ENCODE measurements at regions not wholly inside any gene's neighbourhood (a gene's known extent, or its start where the extent isn't known, plus 50 kb on each side); places are given as distances from the start of the nearest gene placed in this dataset.

GRCh38 chr2:128726911-128727310 lies 408.2 kb upstream of the HS6ST1 start:
- Histone ChIP-seq H3K4me1 (replicated peaks) (no peaks in the 10 kb centered on the region), H3K9me3 (no peaks in the 10 kb centered on the region), H3K27me3 (replicated peaks; ENCODE audit: insufficient read depth) (no peaks in the 10 kb centered on the region), H3K27ac (no peak overlapping the region), H3K4me3 (no peak overlapping the region), H3K36me3 (no peaks in the 10 kb centered on the region)
- 86% methylated on average over 4 of the region's 4 CpGs for WGBS
- TF ChIP-seq POLR2A (IDR thresholded peaks at IDR 0.05): no peak
- no peak for TF ChIP-seq POLR2AphosphoS5 (IDR thresholded peaks at IDR 0.05)
- TF ChIP-seq CTCF (IDR thresholded peaks at IDR 0.05): no peak
- intact Hi-C loops (cut with DNase I): no loop called here
- DNase-seq (ENCODE audit: low spot score): no peak

GRCh38 chr2:128727404-128727803 lies 408.7 kb upstream of the HS6ST1 start:
- Histone ChIP-seq H3K36me3 (no peaks in the 10 kb centered on the region), H3K4me3 (no peak overlapping the region), H3K27me3 (replicated peaks; ENCODE audit: insufficient read depth) (no peaks in the 10 kb centered on the region), H3K9me3 (no peaks in the 10 kb centered on the region), H3K27ac (no peak overlapping the region), H3K4me1 (replicated peaks) (no peaks in the 10 kb centered on the region)
- WGBS: 68% methylated on average over 2 of the region's 2 CpGs
- DNase-seq (ENCODE audit: low spot score): no peak
- intact Hi-C loops (cut with DNase I): no loop called here
- no peak for TF ChIP-seq CTCF (IDR thresholded peaks at IDR 0.05)
- TF ChIP-seq POLR2AphosphoS5 (IDR thresholded peaks at IDR 0.05): no peak
- no peak for TF ChIP-seq POLR2A (IDR thresholded peaks at IDR 0.05)

GRCh38 chr2:128727914-128728313 lies 409.2 kb upstream of the HS6ST1 start:
- H3K4me3 ChIP-seq: no peak overlapping the region
- no peak for DNase-seq (ENCODE audit: low spot score)
- H3K27me3 ChIP-seq (replicated peaks; ENCODE audit: insufficient read depth): no peaks in the 10 kb centered on the region
- 66% methylated on average over 2 of the region's 2 CpGs for WGBS
- H3K27ac ChIP-seq: no peak overlapping the region
- H3K36me3 ChIP-seq: no peaks in the 10 kb centered on the region
- H3K9me3 ChIP-seq: no peaks in the 10 kb centered on the region
- TF ChIP-seq POLR2A (IDR thresholded peaks at IDR 0.05): no peak
- no peak for TF ChIP-seq POLR2AphosphoS5 (IDR thresholded peaks at IDR 0.05)
- TF ChIP-seq CTCF (IDR thresholded peaks at IDR 0.05): no peak
- H3K4me1 ChIP-seq (replicated peaks): no peaks in the 10 kb centered on the region
- intact Hi-C loops (cut with DNase I): no loop called here

- TF ChIP-seq POLR2A (IDR thresholded peaks at IDR 0.05) (no peak), CTCF (IDR thresholded peaks at IDR 0.05) (no peak), POLR2AphosphoS5 (IDR thresholded peaks at IDR 0.05) (no peak)
- no peaks in the 10 kb centered on the region for H3K9me3 ChIP-seq
- no peak overlapping the region for H3K27ac ChIP-seq
- H3K4me1 ChIP-seq (replicated peaks): no peaks in the 10 kb centered on the region
- intact Hi-C loops (cut with DNase I): no loop called here
- no peaks in the 10 kb centered on the region for H3K27me3 ChIP-seq (replicated peaks; ENCODE audit: insufficient read depth)
- no peaks in the 10 kb centered on the region for H3K36me3 ChIP-seq
- H3K4me3 ChIP-seq: no peak overlapping the region
- WGBS: 97% methylated on average over 2 of the region's 2 CpGs
- DNase-seq (ENCODE audit: low spot score): no peak
Measured at GRCh38 chr2:128729051-128729450, 410.4 kb upstream of the HS6ST1 start.

GRCh38 chr2:128731994-128732650 lies 413.5 kb upstream of the HS6ST1 start:
- TF ChIP-seq POLR2A (IDR thresholded peaks at IDR 0.05): no peak
- no peak for TF ChIP-seq CTCF (IDR thresholded peaks at IDR 0.05)
- TF ChIP-seq POLR2AphosphoS5 (IDR thresholded peaks at IDR 0.05): no peak
- Histone ChIP-seq H3K4me1 (replicated peaks) (peaks cover 6% of the 10 kb centered on the region), H3K9me3 (no peaks in the 10 kb centered on the region), H3K4me3 (no peak overlapping the region), H3K27ac (no peak overlapping the region), H3K36me3 (no peaks in the 10 kb centered on the region), H3K27me3 (replicated peaks; ENCODE audit: insufficient read depth) (no peaks in the 10 kb centered on the region)
- DNase-seq (ENCODE audit: low spot score): no peak
- WGBS: 93% methylated on average over 11 of the region's 11 CpGs
- intact Hi-C loops (cut with DNase I): loop anchor here (10.0 kb wide), 2 partner anchors 407 to 663 kb away; no protein-coding TSS in a partner anchor

Data from prostate gland (tissue), 2 donors.